ENCODE measurements at regions not wholly inside any gene's neighbourhood (a gene's known extent, or its start where the extent isn't known, plus 50 kb on each side); places are given as distances from the start of the nearest gene placed in this dataset.

GRCh38 chr13:76500894-76501293, 385.3 kb downstream of the KCTD12 start:
- Histone ChIP-seq H3K4me1 (ENCODE audit: insufficient read depth, low read length, poor library complexity, severe bottlenecking) (no peaks in the 10 kb centered on the region), H3K27me3 (replicated peaks; ENCODE audit: insufficient read depth, low read depth, low read length, poor library complexity) (peaks cover 27% of the 10 kb centered on the region), H3K27ac (ENCODE audit: low read depth, low read length, poor library complexity, severe bottlenecking) (no peak overlapping the region), H3K36me3 (ENCODE audit: insufficient read depth, low read length, poor library complexity, severe bottlenecking) (no peaks in the 10 kb centered on the region), H3K9me3 (ENCODE audit: low read depth, low read length, poor library complexity, severe bottlenecking) (no peaks in the 10 kb centered on the region), H3K4me3 (ENCODE audit: low read depth, low read length, poor library complexity, severe bottlenecking) (no peak overlapping the region)
- ChIA-PET POLR2A (ENCODE audit: low non-redundant PET) (no interaction called here), CTCF (no interaction called here)
- intact Hi-C loops (cut with micrococcal nuclease; ENCODE audit: unreplicated experiment), result no loop called here
- DNase-seq (ENCODE audit: low spot score), result no peak
- BruUV-seq (replicated peaks), result no TSS peak
- TF ChIP-seq EZH2 (IDR thresholded peaks at IDR 0.05; ENCODE audit: borderline replicate concordance, low read depth, low read length, poor library complexity, severe bottlenecking), result no peak
- no peak for TF ChIP-seq CTCF (conservative IDR thresholded peaks at IDR 0.05; ENCODE audit: low read depth, low read length)

DNA sequence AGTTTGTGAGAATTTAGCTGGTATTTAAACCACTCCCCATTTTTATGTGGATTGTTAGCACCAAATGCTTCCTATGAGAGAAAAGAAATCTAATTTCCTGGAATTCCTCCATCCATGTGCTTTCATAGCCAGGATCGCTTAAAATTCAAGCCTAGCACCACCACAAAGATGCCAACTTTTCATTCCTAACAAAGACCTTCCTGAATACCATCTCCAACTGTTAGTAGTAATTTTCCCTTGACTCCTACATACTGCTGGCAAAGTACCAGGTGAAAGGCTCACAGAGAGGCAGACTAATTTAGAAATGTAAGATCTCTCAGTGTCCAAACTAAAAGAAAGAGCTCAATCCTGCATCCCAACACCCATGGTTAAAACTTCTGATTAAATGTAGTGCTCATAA, 386.3 kb downstream of the KCTD12 start:
- BruUV-seq (replicated peaks), result no TSS peak
- no peak overlapping the region for H3K27ac ChIP-seq (ENCODE audit: low read depth, low read length, poor library complexity, severe bottlenecking)
- CTCF ChIA-PET, result no interaction called here
- POLR2A ChIA-PET (ENCODE audit: low non-redundant PET), result no interaction called here
- no peak overlapping the region for H3K4me3 ChIP-seq (ENCODE audit: low read depth, low read length, poor library complexity, severe bottlenecking)
- peaks cover 27% of the 10 kb centered on the region for H3K27me3 ChIP-seq (replicated peaks; ENCODE audit: insufficient read depth, low read depth, low read length, poor library complexity)
- TF ChIP-seq EZH2 (IDR thresholded peaks at IDR 0.05; ENCODE audit: borderline replicate concordance, low read depth, low read length, poor library complexity, severe bottlenecking) (no peak), CTCF (conservative IDR thresholded peaks at IDR 0.05; ENCODE audit: low read depth, low read length) (no peak)
- intact Hi-C loops (cut with micrococcal nuclease; ENCODE audit: unreplicated experiment), result no loop called here
- no peaks in the 10 kb centered on the region for H3K4me1 ChIP-seq (ENCODE audit: insufficient read depth, low read length, poor library complexity, severe bottlenecking)
- no peaks in the 10 kb centered on the region for H3K9me3 ChIP-seq (ENCODE audit: low read depth, low read length, poor library complexity, severe bottlenecking)
- DNase-seq (ENCODE audit: low spot score), result no peak
- H3K36me3 ChIP-seq (ENCODE audit: insufficient read depth, low read length, poor library complexity, severe bottlenecking), result no peaks in the 10 kb centered on the region

DNA sequence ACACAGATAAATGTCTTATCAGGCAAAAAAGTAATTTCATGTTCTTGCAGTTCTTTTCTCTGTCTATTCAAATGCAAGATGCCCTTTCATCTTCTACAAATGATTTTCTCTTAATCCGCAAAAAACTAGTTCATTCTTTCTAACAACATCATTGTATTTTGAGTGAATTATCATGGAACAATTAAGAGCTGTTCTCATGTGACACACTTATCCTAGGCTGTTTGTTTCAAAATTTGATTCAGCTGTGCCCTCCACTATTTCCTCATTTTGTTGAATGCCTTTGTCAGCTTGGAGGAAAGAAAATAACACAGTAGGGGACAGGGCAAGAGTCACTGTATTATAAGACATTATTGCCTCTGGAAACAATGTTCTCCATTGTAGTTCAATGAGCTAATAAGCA, 396.9 kb downstream of the KCTD12 start:
- no TSS peak for BruUV-seq (replicated peaks)
- Histone ChIP-seq H3K4me3 (ENCODE audit: low read depth, low read length, poor library complexity, severe bottlenecking) (no peak overlapping the region), H3K36me3 (ENCODE audit: insufficient read depth, low read length, poor library complexity, severe bottlenecking) (no peaks in the 10 kb centered on the region), H3K27me3 (replicated peaks; ENCODE audit: insufficient read depth, low read depth, low read length, poor library complexity) (no peaks in the 10 kb centered on the region), H3K27ac (ENCODE audit: low read depth, low read length, poor library complexity, severe bottlenecking) (no peak overlapping the region), H3K9me3 (ENCODE audit: low read depth, low read length, poor library complexity, severe bottlenecking) (no peaks in the 10 kb centered on the region), H3K4me1 (ENCODE audit: insufficient read depth, low read length, poor library complexity, severe bottlenecking) (no peaks in the 10 kb centered on the region)
- DNase-seq (ENCODE audit: low spot score), result no peak
- POLR2A ChIA-PET (ENCODE audit: low non-redundant PET), result no interaction called here
- intact Hi-C loops (cut with micrococcal nuclease; ENCODE audit: unreplicated experiment), result no loop called here
- CTCF ChIA-PET, result no interaction called here
- TF ChIP-seq CTCF (conservative IDR thresholded peaks at IDR 0.05; ENCODE audit: low read depth, low read length) (no peak), EZH2 (IDR thresholded peaks at IDR 0.05; ENCODE audit: borderline replicate concordance, low read depth, low read length, poor library complexity, severe bottlenecking) (no peak)

All from A673 (cell line).